Neuron (in vitro differentiated cells): ENCODE measurements at regions not wholly inside any gene's neighbourhood (a gene's known extent, or its start where the extent isn't known, plus 50 kb on each side); places are given as distances from the start of the nearest gene placed in this dataset.

Experiments used
- H2AFZ ChIP-seq: one replicate; pipeline ENCODE4 v1.6.1; 2013; ENCODE audit warnings: low read depth, mild to moderate bottlenecking, inconsistent platforms, low read length, moderate library complexity
- H3K27me3 ChIP-seq: one replicate; pipeline ENCODE4 v1.6.1; 2013; ENCODE audit warnings: low read length; ENCODE audit not compliant: insufficient read depth
- H3K36me3 ChIP-seq: one replicate; pipeline ENCODE4 v1.6.1; 2013; ENCODE audit warnings: low read length; ENCODE audit not compliant: insufficient read depth
- H3K4me1 ChIP-seq: one replicate; pipeline ENCODE4 v1.6.1; 2013; ENCODE audit warnings: low read length; ENCODE audit not compliant: insufficient read depth
- H3K4me3 ChIP-seq: 2 replicates; pipeline ENCODE4 v1.5.1; 2013; ENCODE audit warnings: mild to moderate bottlenecking, low read length, moderate library complexity
- H3K9me3 ChIP-seq: one replicate; pipeline ENCODE4 v1.6.1; 2013; ENCODE audit warnings: low read length

DNA sequence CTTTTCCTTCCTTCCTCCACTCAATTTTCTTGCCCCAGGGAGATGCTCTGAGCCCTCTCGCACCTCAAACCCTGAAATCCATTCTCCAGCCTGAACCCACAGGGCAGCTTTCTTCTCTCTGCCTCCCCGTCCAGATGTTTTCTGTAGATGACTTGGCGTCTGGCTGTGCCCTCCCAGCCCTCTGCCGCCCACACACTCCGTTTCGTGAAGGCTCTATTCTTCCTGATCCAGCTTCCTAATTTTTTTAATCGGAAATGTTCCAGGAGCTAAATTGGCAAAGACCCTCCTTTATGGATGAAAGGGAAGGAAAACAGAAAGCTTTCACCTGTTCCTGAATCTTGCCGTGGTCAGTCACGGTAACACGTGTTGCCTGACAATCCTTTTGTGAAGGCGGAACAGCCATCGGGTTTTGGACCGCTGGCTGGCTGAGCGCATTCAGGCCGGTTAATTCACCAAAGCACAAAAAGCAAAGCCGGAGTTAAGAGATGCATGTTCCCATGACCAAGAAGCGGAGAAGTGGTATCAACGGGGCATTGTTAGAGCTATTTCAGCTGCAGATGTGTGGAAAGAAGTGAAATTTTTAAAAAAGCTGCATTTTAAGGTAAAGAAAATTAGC is 70.2 kb upstream of the FBRSL1 start:
- Histone ChIP-seq H2AFZ (no peak overlapping the region), H3K36me3 (no peaks in the 10 kb centered on the region), H3K9me3 (peaks cover 3% of the 10 kb centered on the region), H3K4me3 (no peak overlapping the region), H3K4me1 (peaks cover 12% of the 10 kb centered on the region), H3K27me3 (peaks cover 48% of the 10 kb centered on the region)

DNA sequence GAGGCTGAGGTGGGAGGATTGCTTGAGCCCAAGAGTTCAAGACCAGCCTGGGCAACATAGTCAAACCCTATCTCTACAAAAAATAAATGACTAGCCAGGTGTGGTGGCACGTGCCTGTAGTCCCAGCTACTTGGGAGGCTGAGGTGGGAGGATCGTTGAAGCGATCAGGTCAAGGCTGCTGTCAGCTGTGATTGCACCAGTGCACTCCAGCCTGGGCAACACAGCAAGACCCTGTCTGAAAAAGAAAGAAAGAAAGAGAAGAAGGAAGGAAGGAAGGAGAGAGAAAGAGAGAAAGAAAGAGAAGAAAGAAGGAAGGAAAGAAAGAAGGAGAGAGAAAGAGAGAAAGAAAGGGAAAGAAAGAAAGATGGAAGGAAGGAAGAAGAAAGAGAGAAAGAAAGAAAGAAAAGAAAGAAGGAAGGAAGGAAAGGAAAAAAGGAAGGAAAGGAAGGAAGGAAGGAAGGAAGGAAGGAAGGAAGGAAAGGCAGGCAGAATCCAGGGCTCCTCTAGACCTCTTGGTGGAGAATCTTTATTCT is 71.5 kb upstream of the FBRSL1 start:
- Histone ChIP-seq H3K4me1 (peaks cover 2% of the 10 kb centered on the region), H3K36me3 (no peaks in the 10 kb centered on the region), H3K9me3 (peaks cover 3% of the 10 kb centered on the region), H2AFZ (no peak overlapping the region), H3K4me3 (no peak overlapping the region), H3K27me3 (peaks cover 51% of the 10 kb centered on the region)

DNA sequence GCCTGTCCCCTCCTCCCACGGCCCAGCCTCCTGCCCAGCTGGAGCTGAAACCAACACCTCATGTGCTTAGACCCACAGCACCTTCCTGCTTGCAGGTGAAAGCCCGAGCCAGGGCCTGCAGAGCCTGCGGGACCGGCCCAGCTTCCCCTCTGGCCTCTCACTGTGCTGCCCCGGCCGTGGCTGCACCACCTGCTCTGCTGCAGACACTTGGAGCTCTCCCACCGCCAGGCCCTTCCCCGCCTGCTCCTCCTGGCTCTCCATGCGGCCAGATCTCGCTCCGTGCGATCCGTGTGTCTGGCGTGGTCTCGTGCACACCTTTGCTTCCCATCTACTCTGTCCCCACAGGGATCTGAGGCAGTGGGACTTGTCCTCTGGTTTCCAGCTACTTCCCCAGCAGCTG is 72.2 kb upstream of the FBRSL1 start:
- Histone ChIP-seq H3K4me3 (no peak overlapping the region), H3K4me1 (peaks cover 2% of the 10 kb centered on the region), H2AFZ (no peak overlapping the region), H3K27me3 (peaks cover 51% of the 10 kb centered on the region), H3K36me3 (no peaks in the 10 kb centered on the region), H3K9me3 (peaks cover 3% of the 10 kb centered on the region)

DNA sequence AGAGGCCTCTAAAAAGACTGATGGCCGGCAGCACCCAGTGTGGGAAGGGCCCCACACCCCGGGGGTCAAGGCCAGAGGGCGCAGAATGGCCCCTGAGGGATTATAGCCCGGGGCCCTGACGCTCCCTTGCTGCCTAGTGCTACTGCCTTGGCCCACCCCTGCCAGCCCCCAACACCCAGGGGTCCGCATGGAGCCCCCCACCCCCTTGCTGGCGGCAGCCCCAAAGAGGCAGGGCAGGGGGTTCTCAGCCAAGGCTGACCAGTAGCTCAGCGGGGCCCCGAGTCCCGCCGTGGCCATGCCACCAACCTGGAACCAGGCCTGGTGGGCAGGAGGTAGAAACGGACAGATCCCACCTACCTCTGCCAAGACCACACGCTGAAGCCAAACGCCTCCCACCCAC is 73.1 kb upstream of the FBRSL1 start:
- peaks cover 2% of the 10 kb centered on the region for H3K4me1 ChIP-seq
- no peak overlapping the region for H2AFZ ChIP-seq
- H3K9me3 ChIP-seq, result peaks cover 3% of the 10 kb centered on the region
- H3K36me3 ChIP-seq, result no peaks in the 10 kb centered on the region
- H3K4me3 ChIP-seq, result no peak overlapping the region
- H3K27me3 ChIP-seq, result peaks cover 44% of the 10 kb centered on the region

DNA sequence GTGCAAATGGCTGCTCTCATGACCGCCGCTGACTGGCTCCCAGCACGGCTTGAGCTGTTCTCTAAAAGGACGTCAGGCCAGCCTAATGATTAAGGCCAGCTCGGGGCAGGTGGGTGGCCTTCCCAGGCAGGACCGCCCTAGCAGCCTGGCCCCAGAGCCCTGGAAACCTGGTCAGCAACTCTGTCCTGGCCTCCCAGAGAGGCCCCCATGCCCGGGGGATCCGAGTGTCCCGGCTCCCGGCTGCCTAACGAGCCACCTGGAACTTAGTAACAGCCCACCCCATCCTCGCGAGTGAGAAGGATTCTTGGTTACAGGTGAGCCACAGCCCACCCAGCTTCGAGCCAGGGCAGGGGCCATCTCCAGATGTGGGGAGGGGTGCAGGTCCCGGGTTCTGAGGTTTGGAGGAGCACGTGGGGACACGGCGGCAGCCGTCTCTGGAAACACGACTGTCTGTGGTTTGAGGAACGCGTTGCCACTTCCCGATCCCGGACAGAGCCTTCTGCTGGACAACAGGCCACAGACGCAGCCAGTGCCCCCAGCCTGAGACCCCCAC is 73.8 kb upstream of the FBRSL1 start:
- H2AFZ ChIP-seq, result no peak overlapping the region
- no peaks in the 10 kb centered on the region for H3K36me3 ChIP-seq
- H3K27me3 ChIP-seq, result peaks cover 40% of the 10 kb centered on the region
- peaks cover 3% of the 10 kb centered on the region for H3K9me3 ChIP-seq
- H3K4me1 ChIP-seq, result peaks cover 2% of the 10 kb centered on the region
- H3K4me3 ChIP-seq, result no peak overlapping the region

DNA sequence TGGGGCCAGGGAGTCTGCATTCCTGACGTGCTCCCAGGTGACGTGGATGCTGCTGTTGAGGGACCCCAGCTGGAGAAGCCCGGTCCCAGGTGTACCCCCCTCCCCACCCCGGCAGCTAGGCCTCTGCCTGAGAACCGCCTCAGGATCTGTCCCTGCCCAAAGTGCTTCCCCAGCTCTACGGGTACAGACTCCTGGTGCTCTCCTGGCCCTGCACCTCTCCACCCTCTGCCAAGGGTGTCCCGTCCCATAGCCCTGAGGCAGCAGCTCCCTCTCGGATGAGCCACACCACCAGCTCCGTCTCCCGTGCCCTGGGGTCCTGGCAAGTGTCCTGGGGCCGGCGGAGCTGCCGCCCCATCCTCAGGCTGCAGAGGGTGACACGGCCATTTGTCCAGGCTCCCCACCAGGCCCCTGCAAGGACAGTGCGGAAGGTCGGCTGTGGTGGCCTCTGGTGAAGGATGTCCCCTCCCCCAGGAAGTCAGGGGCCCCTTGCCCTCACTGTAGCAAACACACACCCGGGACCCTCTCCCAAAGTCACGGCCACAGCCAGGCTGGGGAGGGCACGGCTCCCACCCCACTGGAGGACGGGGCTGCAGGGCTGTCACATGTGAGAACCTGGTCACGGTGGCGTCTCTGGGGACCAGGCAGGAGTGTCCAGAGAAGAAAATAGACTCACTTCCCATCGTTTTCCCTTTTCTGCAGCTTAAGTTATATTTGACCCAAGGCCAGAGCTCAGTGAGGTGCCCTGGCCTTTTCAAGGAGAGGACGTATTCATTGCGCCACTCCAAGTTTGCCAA is 74.4 kb upstream of the FBRSL1 start:
- Histone ChIP-seq H3K4me1 (peaks cover 2% of the 10 kb centered on the region), H2AFZ (no peak overlapping the region), H3K4me3 (no peak overlapping the region), H3K27me3 (peaks cover 35% of the 10 kb centered on the region), H3K36me3 (no peaks in the 10 kb centered on the region), H3K9me3 (no peaks in the 10 kb centered on the region)

DNA sequence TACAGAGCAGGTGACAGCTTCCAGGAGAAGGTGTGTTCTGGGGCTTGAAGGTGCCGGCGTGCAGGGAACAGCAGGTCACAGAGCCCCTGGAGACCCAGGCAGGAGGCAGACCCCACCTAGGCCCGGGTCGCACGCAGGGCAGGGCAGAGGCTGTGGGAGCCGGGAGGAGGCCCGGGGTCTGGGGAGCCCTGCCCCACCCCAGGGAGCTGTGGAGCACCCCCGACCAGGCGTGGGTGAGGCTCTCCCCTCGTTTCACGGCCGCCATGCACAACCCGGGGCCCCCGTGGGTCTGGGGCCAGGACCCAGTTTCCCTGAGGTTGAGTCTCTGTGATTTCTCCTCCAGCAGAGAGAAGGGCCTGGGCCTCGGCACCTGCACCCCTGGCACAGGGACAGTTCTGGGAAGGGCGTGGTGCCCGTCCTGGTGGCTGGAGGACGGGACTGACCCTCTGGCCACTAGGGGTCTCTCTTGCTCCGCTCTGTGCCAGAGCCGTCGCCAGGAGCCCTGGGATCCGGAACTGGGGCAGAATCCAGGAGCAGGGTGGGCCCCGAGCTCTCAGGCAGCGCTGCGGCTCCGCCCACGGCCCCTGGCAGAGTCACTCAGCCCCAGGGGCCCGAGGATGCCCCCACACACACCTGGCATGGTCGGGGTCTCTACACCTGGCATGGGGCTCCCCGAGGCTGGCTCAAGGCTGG is 75.2 kb upstream of the FBRSL1 start:
- no peak overlapping the region for H3K4me3 ChIP-seq
- H2AFZ ChIP-seq, result no peak overlapping the region
- peaks cover 2% of the 10 kb centered on the region for H3K4me1 ChIP-seq
- H3K9me3 ChIP-seq, result no peaks in the 10 kb centered on the region
- peaks cover 31% of the 10 kb centered on the region for H3K27me3 ChIP-seq
- H3K36me3 ChIP-seq, result no peaks in the 10 kb centered on the region

DNA sequence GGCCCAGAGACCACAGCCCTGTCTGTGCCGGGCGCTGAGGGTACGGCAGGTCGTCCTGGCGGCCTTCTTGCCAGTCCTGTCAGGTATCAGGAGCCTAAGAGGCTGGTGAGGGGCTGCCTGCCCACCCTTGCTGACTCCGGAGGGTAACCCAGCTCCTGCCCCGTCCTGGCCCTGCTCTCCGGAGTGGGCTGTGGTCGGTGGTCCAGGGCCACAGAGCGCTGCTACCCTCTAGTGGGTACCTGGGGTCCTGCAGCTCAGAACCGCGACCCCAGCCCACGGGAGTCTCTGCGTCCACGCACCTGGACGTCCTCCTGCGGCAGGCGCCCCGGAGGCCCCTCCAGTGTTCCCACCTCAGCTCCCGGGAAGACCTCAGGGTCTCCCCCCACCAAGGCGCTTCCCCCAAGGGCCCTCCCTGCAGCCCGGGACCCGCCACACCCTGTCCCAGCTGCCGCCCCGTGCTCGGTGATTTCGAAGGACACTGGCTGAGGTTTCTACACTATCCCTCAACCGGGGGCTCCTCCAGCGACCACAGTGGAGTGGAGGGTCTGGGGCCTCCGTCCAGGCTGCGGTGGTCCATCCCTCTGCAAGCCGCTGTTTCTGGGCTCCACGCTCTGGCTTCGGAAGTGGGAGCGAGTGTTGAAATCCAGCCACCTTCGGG is 75.9 kb upstream of the FBRSL1 start:
- H3K27me3 ChIP-seq, result peaks cover 27% of the 10 kb centered on the region
- peaks cover 2% of the 10 kb centered on the region for H3K4me1 ChIP-seq
- no peaks in the 10 kb centered on the region for H3K9me3 ChIP-seq
- H3K36me3 ChIP-seq, result no peaks in the 10 kb centered on the region
- no peak overlapping the region for H3K4me3 ChIP-seq
- H2AFZ ChIP-seq, result no peak overlapping the region

DNA sequence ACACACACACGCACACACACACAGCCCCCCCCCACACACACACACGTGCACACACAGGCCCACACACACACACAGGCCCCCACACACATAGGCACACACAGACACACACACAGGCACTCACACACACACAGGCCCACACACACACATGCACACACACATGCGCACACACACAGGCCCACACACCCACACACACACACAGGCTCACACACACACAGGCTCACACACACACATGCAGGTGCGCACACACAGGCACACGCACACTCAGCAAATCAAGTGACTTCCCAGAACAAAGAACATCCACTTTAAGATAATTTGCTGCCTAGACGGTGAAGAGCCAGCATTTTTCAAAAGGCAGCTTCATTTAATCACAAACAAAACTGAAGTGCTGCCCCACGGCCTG is 78.5 kb upstream of the FBRSL1 start:
- Histone ChIP-seq H3K4me1 (peaks cover 2% of the 10 kb centered on the region), H2AFZ (no peak overlapping the region), H3K9me3 (no peaks in the 10 kb centered on the region), H3K4me3 (no peak overlapping the region), H3K27me3 (peaks cover 16% of the 10 kb centered on the region), H3K36me3 (no peaks in the 10 kb centered on the region)

DNA sequence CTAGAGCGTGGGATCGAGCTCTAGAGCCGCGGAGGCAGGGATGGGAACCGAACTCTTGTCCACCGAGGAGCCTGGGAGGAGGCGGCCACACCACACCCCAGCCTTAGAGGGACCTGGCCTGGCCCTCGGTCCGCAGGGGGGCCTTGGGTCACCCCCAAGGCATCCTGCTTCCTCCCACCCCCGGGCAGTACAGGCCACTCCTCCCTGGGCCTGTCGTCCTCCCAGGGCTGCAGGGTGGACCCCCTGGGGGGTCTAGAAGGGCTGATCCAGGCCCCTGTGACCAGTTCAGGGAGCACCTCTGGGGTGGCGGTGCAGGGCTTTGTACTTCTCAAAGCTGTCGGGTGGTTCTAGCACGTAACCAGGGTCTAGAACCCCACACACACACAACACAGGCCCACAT is 79.1 kb upstream of the FBRSL1 start:
- no peaks in the 10 kb centered on the region for H3K36me3 ChIP-seq
- peaks cover 13% of the 10 kb centered on the region for H3K27me3 ChIP-seq
- H2AFZ ChIP-seq, result no peak overlapping the region
- H3K4me3 ChIP-seq, result no peak overlapping the region
- no peaks in the 10 kb centered on the region for H3K9me3 ChIP-seq
- peaks cover 7% of the 10 kb centered on the region for H3K4me1 ChIP-seq

DNA sequence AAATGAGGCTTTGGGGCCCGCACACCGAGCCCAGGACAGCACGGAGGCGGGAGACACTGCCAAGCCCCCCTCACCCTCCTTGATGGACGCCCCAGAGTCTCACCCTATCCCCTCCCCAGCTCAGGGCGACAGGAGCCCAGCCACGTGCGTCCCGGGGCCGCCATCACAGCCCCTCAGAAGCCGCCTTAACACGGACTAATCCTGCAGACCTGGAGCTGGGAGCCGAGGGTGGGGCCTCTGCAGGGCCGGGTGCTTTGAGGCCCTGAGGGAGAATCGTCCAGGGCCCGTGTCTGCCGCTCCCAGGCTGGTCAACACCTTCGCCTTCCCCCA is 79.7 kb upstream of the FBRSL1 start:
- H3K9me3 ChIP-seq, result no peaks in the 10 kb centered on the region
- no peak overlapping the region for H3K4me3 ChIP-seq
- peaks cover 13% of the 10 kb centered on the region for H3K27me3 ChIP-seq
- no peak overlapping the region for H2AFZ ChIP-seq
- H3K36me3 ChIP-seq, result no peaks in the 10 kb centered on the region
- H3K4me1 ChIP-seq, result peaks cover 12% of the 10 kb centered on the region

DNA sequence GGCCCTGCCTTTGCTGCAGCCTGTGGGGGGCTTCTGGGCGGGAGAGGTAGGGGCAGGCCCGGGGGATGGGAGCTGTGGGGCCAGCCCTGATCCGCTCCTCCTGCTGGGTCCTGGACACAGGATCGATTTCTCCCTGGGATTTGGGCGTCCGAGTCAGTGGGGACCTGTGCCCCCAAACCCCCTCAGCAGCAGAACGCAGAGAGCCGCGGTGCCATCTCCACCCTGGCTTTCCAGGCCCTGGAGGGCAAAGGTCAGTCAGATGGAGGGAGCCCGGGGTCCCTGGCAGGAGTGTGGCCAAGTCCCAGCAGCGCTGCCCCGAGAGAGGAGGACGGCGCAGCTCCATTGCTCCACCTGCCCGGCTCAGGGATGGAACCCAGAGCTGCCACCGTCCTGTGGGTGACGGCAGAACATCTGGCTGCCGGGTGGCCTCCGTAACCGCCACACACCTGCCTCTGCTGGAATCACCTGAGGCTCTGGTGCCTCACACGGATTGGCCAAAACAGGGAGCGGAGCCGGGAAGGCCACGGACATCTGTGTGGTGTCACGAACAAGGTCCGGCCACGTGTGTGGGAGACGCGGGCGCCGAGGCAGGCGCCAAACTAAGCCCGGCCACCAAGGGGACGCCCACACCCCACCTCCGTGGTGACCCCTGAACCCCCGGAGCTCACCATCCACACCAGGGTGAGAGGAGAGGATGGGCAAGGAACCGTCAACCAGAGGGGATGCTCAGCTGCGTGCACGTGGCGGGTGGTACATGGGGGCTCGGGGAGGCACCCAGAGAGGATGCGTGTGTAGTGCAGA is 80.3 kb upstream of the FBRSL1 start:
- H3K4me1 ChIP-seq, result peaks cover 10% of the 10 kb centered on the region
- peaks cover 15% of the 10 kb centered on the region for H3K27me3 ChIP-seq
- H3K36me3 ChIP-seq, result no peaks in the 10 kb centered on the region
- no peak overlapping the region for H3K4me3 ChIP-seq
- H2AFZ ChIP-seq, result no peak overlapping the region
- no peaks in the 10 kb centered on the region for H3K9me3 ChIP-seq
